ENCODE measurements at regions not wholly inside any gene's neighbourhood (a gene's known extent, or its start where the extent isn't known, plus 50 kb on each side); places are given as distances from the start of the nearest gene placed in this dataset.

GRCh38 chr5:158502686-158503085 lies 597.0 kb downstream of the EBF1 start:
- no peak for TF ChIP-seq CTCF (IDR thresholded peaks at IDR 0.05)
- TF ChIP-seq POLR2A (IDR thresholded peaks at IDR 0.05) = no peak
